Kidney (tissue), 13 donors: ENCODE measurements at regions not wholly inside any gene's neighbourhood (a gene's known extent, or its start where the extent isn't known, plus 50 kb on each side); places are given as distances from the start of the nearest gene placed in this dataset.

Experiments used
- DNase-seq, 5 donors: peaks; one replicate each; pipeline ENCODE4 v3.0.0-alpha.2; 2013 to 2020
- FAIRE-seq: peaks from 2 replicates; lab custom pipeline; 2012; peaks lifted over from hg19 to GRCh38; lab: Jason Lieb, UNC
- H3K27ac ChIP-seq, 2 donors: one replicate each; pipeline ENCODE4 v1.7.0; 2013; ENCODE audit warnings: low read depth in 2 of 2, low read length in 2 of 2, inconsistent platforms in 1 of 2
- H3K27me3 ChIP-seq: one replicate; pipeline ENCODE4 v1.7.1; 2013; ENCODE audit warnings: low read length, inconsistent platforms; ENCODE audit not compliant: control insufficient read depth, insufficient read depth
- H3K36me3 ChIP-seq, 3 donors: one replicate each; pipeline versions ENCODE4 v1.7.0 to v1.7.1; 2013; ENCODE audit warnings: low read length in 3 of 3, control low read depth in 1 of 3, inconsistent platforms in 1 of 3; ENCODE audit not compliant: insufficient read depth in 3 of 3, control insufficient read depth in 2 of 3
- H3K4me1 ChIP-seq, 3 donors: one replicate each; pipeline versions ENCODE4 v1.7.0 to v1.7.1; 2013; ENCODE audit warnings: low read length in 3 of 3, inconsistent platforms in 1 of 3, low read depth in 1 of 3; ENCODE audit not compliant: control insufficient read depth in 2 of 3, insufficient read depth in 2 of 3
- H3K4me3 ChIP-seq, 3 donors: one replicate each; pipeline versions ENCODE4 v1.7.0 to v1.8.1; 2013; ENCODE audit warnings: low read length in 3 of 3, control low read depth in 1 of 3, inconsistent platforms in 1 of 3
- H3K9ac ChIP-seq, 3 donors: one replicate each; pipeline versions ENCODE4 v1.7.0 to v1.7.1; 2013; ENCODE audit warnings: low read length in 3 of 3, control low read depth in 1 of 3, inconsistent platforms in 1 of 3
- H3K9me3 ChIP-seq, 3 donors: one replicate each; pipeline versions ENCODE4 v1.7.0 to v1.7.1; 2013; ENCODE audit warnings: low read length in 3 of 3, control low read depth in 1 of 3, inconsistent platforms in 1 of 3; ENCODE audit not compliant: control insufficient read depth in 2 of 3, insufficient read depth in 1 of 3
- intact Hi-C: fragments of 100-400 bp; cut with DNase I; formaldehyde crosslinking; loops from one replicate; pipeline ENCODE4 v1.11.1; 2022
- TF ChIP-seq, protein P1 (sequence below): IDR thresholded peaks from 3 replicates; pipeline ENCODE4 v1.5.1; 2012; ENCODE audit warnings: mild to moderate bottlenecking, moderate library complexity, borderline replicate concordance; ENCODE audit not compliant: insufficient read depth; ENCODE audit errors: extremely low read depth
- donor health status: control.
- donor health status: control.
- donor health status: control.
- donor health status: control.
- donor health status: control.
- donor health status: DM: yes; HTN: yes; CAD: no.
- donor health status: Normal renal cell carcinoma (clear cell type).

DNA sequence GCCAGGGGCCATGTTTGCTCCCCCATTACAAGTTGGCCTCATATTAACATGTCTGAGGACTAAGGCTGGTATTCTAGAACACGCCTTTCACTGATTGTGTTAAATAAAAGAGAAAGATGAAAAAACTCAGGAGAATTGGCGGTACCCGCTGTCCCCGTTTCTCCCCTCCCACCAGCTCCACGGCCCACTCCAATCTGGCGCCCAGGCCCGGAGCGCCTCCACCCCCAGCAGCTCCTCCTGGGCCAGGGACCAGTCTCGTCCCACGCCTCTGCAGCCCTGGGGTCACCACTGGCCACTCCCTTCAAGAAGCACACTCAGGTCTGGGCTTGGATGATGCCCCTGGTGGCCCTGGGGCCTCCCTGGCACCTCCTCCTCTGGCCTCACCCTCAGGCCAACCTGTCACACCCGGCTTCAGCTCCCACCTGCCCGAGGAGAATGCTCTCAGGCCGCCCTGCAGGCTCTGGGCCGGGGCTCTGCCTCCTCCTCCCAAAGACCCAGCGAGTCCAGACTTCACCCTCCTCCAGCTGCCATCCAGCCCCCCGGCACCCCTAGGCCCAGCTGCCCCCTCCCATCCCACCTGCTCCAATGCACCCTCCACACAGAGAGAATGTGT is 133.0 kb upstream of the PPP1R26 start:
- Histone ChIP-seq H3K27me3 (no peaks in the 10 kb centered on the region), H3K9ac (no peak overlapping the region), H3K36me3 (no peaks in the 10 kb centered on the region), H3K9me3 (no peaks in the 10 kb centered on the region), H3K4me1 (no peaks in the 10 kb centered on the region), H3K27ac (no peak overlapping the region), H3K4me3 (no peak overlapping the region)
- FAIRE-seq = no peak
- TF ChIP-seq, protein P1, sequence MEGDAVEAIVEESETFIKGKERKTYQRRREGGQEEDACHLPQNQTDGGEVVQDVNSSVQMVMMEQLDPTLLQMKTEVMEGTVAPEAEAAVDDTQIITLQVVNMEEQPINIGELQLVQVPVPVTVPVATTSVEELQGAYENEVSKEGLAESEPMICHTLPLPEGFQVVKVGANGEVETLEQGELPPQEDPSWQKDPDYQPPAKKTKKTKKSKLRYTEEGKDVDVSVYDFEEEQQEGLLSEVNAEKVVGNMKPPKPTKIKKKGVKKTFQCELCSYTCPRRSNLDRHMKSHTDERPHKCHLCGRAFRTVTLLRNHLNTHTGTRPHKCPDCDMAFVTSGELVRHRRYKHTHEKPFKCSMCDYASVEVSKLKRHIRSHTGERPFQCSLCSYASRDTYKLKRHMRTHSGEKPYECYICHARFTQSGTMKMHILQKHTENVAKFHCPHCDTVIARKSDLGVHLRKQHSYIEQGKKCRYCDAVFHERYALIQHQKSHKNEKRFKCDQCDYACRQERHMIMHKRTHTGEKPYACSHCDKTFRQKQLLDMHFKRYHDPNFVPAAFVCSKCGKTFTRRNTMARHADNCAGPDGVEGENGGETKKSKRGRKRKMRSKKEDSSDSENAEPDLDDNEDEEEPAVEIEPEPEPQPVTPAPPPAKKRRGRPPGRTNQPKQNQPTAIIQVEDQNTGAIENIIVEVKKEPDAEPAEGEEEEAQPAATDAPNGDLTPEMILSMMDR = no peak
- intact Hi-C loops = loop anchor here (5.0 kb wide), 1 partner anchor 259 kb away; the partner anchor contains the start of gene OLFM1
- peak in 1 of 5 donors; percentile 50 for DNase-seq

DNA sequence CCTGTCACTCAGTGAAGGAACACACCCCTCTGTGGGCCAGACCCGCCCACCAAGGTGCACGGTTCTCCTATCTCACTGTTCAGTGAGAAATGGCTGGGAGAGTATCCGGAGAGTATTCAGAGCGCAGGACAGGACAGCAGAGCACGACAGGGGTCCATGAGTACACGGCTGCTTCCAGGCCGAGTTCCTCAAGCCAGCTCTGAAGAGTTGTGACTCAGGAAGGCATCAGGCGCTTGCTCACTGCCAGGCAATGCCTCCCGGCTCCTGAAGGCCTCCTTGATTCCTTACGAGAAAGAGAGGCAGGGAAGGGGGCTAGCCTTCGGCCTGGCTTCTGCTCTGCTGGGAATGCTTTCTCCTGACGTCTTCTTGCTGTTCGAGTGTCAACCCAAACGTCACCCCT is 132.1 kb upstream of the PPP1R26 start:
- Histone ChIP-seq H3K27ac (no peak overlapping the region), H3K4me1 (no peaks in the 10 kb centered on the region), H3K9ac (no peak overlapping the region), H3K36me3 (no peaks in the 10 kb centered on the region), H3K9me3 (no peaks in the 10 kb centered on the region), H3K4me3 (no peak overlapping the region), H3K27me3 (no peaks in the 10 kb centered on the region)
- FAIRE-seq (no peak), DNase-seq (peak in 1 of 5 donors; percentile 46)
- TF ChIP-seq, protein P1 = no peak
- intact Hi-C loops = loop anchor here (5.0 kb wide), 1 partner anchor 260 kb away; the partner anchor contains the start of gene OLFM1

DNA sequence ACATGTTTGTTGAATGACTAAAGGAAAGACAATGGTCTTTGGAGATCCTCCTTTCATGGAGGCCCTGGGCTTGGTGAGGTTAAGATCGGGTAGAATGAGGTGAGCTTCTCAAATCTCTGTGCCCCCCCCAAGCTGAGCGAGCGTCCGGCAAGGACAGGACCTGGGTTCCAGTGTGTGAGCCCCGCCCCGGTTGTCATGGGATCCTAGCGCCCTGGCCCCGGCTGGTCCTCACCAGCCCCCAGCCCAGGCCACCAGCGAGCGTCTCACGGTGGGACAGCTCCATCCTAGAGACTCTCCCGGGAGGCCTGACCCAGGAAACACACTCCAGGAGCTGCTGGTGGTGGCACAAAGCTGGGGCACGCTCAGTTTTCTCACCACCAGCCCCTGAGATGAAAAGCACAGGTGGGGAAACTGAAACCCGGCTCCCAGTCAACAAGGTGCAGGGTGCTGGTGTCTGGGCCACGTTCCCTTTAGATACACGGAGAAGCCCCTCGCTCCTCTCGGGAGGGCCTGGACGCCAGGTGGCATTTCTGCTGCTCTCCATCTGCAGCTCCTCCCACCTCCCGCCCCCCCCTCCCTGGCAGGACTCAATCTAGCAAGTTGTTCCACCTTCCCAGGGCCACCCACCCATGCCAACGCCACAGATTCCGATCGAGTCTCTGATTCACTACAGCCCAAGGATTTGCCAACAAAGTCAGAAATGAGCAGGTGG is 131.3 kb upstream of the PPP1R26 start:
- no peaks in the 10 kb centered on the region for H3K36me3 ChIP-seq
- H3K4me1 ChIP-seq = no peaks in the 10 kb centered on the region
- DNase-seq (peak in 1 of 5 donors; percentile 37), FAIRE-seq (no peak)
- no peak overlapping the region for H3K4me3 ChIP-seq
- no peak overlapping the region for H3K27ac ChIP-seq
- no peaks in the 10 kb centered on the region for H3K9me3 ChIP-seq
- TF ChIP-seq, protein P1 = no peak
- no peaks in the 10 kb centered on the region for H3K27me3 ChIP-seq
- H3K9ac ChIP-seq = no peak overlapping the region
- intact Hi-C loops = loop anchor here (5.0 kb wide), 1 partner anchor 261 kb away; the partner anchor contains the start of gene OLFM1
